ENCODE measurements at regions not wholly inside any gene's neighbourhood (a gene's known extent, or its start where the extent isn't known, plus 50 kb on each side); places are given as distances from the start of the nearest gene placed in this dataset.
A peak's percentile ranks its signal among the peaks of the same experiment; 100 is the strongest.

DNA sequence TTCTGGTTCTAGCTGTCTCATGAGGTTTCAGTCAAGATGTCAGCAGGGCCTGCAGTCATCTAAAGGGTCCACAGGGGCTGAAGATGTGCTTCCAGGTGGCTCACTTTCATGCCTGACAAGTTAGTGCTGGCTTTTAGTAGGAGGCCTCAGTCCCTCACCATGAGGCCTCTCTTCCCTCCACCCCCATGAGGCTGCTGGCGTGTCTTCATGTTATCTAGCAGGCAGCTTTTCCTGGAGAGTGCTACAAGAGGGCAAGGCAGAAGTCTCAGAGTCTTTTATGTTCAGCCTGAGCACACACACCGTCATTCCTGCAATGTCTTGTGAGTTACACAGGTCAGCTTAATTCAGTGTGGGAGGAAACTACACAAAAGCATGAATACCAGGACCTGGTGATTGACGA is 769.9 kb downstream of the HDGFL1 start:
- Histone ChIP-seq H3K36me3 (no peaks in the 10 kb centered on the region), H3K27me3 (no peaks in the 10 kb centered on the region), H3K4me1 (no peaks in the 10 kb centered on the region), H3K9me3 (no peaks in the 10 kb centered on the region; the same call in 1 of the 2 replicates), H3K4me3 (ENCODE audit: low read depth, low read length) (no peak overlapping the region)
- TF ChIP-seq, protein P1, sequence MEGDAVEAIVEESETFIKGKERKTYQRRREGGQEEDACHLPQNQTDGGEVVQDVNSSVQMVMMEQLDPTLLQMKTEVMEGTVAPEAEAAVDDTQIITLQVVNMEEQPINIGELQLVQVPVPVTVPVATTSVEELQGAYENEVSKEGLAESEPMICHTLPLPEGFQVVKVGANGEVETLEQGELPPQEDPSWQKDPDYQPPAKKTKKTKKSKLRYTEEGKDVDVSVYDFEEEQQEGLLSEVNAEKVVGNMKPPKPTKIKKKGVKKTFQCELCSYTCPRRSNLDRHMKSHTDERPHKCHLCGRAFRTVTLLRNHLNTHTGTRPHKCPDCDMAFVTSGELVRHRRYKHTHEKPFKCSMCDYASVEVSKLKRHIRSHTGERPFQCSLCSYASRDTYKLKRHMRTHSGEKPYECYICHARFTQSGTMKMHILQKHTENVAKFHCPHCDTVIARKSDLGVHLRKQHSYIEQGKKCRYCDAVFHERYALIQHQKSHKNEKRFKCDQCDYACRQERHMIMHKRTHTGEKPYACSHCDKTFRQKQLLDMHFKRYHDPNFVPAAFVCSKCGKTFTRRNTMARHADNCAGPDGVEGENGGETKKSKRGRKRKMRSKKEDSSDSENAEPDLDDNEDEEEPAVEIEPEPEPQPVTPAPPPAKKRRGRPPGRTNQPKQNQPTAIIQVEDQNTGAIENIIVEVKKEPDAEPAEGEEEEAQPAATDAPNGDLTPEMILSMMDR (IDR thresholded peaks at IDR 0.05; ENCODE audit: low read depth, low read length) = no peak
- DNase-seq = no peak

DNA sequence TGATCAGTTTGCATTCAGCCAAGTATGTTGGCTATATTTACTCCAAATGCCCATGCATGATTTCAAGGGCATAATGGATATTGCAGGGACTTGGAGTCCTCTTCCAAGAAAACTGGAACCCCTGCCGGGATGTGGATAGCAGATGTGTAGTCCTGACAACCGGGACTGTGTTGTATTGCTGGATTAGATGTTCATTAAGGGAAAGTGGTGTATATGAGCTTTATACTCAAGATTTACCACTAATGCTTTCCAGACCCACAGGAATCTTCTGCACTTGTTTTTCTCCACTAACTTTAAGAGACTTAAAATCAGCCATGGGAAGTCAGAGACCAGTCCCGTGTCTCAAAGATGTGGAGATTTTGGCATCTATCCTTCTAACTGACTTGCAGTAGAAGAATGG is 770.9 kb downstream of the HDGFL1 start:
- no peaks in the 10 kb centered on the region for H3K4me1 ChIP-seq
- DNase-seq = no peak

DNA sequence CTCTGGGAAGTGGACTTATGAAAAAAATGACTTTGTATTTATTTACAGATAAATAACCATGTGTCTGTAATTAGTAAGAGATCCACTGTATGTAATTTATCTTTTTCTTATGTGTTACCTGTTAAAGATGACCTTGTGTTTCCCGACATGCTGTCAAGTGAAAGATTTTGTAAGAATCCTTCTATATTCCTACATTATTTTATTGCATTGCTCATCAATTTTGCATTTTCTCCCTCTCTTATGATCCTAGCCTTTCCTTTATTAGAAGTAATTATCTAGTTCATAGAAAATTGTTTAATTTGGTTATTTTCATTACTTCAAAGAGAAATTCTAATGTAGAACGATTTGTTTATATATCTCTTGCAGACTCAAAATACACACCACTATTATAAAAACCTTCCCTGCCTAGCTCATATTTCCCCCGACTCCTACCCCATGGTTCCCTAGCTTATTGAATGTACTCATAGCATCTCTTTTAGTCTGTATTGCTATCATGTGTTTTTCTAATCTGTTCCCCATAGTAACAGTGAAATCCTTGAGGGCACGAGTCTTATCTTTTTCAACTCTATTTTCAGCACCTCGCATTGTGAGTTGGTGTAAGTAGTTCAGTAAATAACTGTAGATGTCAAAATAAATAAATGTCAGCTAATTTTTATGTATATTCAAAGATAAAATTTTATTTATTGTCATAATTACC is 774.4 kb downstream of the HDGFL1 start:
- no peak for DNase-seq
- TF ChIP-seq, protein P1 (IDR thresholded peaks at IDR 0.05; ENCODE audit: low read depth, low read length) = no peak

More for the DNA sequence above, 770.9 kb downstream of the HDGFL1 start:
- Histone ChIP-seq H3K9me3 (no peaks in the 10 kb centered on the region; the same call in 1 of the 2 replicates), H3K27me3 (no peaks in the 10 kb centered on the region), H3K36me3 (no peaks in the 10 kb centered on the region), H3K4me3 (ENCODE audit: low read depth, low read length) (no peak overlapping the region)
- TF ChIP-seq, protein P1 (IDR thresholded peaks at IDR 0.05; ENCODE audit: low read depth, low read length) = no peak

DNA sequence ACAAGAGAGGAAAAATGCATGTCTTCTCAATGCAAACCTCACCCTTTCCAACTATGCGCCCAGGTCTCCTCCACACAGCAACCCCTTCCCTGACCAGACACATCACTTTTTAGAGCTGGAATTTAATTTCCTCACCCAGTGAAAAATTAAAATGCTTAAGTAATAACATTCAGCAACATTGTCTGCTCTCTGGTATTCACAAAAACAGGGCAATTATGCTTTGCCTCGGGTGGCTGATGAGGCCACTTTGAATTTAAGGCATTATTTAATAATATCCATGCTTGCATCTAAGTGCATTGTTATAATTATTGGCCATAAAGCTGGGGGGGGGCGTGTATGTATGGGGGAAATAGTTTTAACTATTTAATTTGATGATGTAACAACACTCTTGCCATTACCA is 777.8 kb upstream of the NRSN1 start:
- no peak overlapping the region for H3K4me3 ChIP-seq (ENCODE audit: low read depth, low read length)
- no peaks in the 10 kb centered on the region; the same call in 1 of the 2 replicates for H3K9me3 ChIP-seq
- H3K27me3 ChIP-seq = no peaks in the 10 kb centered on the region
- no peaks in the 10 kb centered on the region; the same call in 1 of the 2 replicates for H3K36me3 ChIP-seq
- H3K4me1 ChIP-seq = peaks cover 35% of the 10 kb centered on the region
- TF ChIP-seq, protein P1 (IDR thresholded peaks at IDR 0.05; ENCODE audit: low read depth, low read length) = no peak
- peak; percentile 40 for DNase-seq

More for the DNA sequence above, 774.4 kb downstream of the HDGFL1 start:
- no peaks in the 10 kb centered on the region for H3K36me3 ChIP-seq
- H3K4me1 ChIP-seq = peaks cover 20% of the 10 kb centered on the region
- no peaks in the 10 kb centered on the region; the same call in 1 of the 2 replicates for H3K9me3 ChIP-seq
- no peaks in the 10 kb centered on the region for H3K27me3 ChIP-seq
- H3K4me3 ChIP-seq (ENCODE audit: low read depth, low read length) = no peak overlapping the region

DNA sequence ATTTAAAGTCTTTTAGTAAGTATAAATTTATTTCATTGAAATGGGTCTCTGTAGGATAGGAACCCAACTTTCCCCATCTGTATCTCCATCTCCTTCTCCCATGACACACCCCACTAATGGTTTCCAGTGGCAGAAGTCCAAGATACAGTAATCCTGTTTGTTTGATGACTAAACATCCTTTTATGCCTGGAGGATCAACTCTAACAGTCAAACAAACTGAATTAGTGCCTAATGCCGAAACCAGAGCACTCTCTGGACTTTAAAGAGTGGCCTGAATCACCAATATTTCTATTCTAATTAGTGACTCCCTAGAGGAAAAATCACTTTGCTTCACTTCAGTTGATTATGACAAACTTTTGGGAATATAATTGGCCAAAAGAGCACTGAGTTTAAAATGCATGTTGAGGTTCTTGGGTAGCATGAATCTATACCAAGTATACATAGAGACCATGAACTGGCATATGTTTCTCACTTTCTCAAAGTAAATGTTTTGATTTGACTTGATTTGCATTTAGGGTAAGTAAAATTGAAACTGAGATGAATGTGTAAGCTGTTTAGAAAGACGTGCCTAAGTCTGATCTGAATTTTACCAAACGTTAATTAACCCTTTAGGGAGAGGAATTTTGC is 776.4 kb upstream of the NRSN1 start:
- H3K4me3 ChIP-seq (ENCODE audit: low read depth, low read length) = no peak overlapping the region
- H3K9me3 ChIP-seq = no peaks in the 10 kb centered on the region; the same call in 1 of the 2 replicates
- no peaks in the 10 kb centered on the region for H3K27me3 ChIP-seq
- H3K4me1 ChIP-seq = peaks cover 35% of the 10 kb centered on the region
- no peaks in the 10 kb centered on the region; the same call in 1 of the 2 replicates for H3K36me3 ChIP-seq
- TF ChIP-seq, protein P1 (IDR thresholded peaks at IDR 0.05; ENCODE audit: low read depth, low read length) = no peak
- DNase-seq = peak; percentile 76
